Frontal cortex (tissue), 3 donors: ENCODE measurements at regions not wholly inside any gene's neighbourhood (a gene's known extent, or its start where the extent isn't known, plus 50 kb on each side); places are given as distances from the start of the nearest gene placed in this dataset.

Source experiments
- DNase-seq, 2 donors: peaks; one replicate each; pipeline ENCODE4 v3.0.0; 2012; ENCODE audit warnings: low spot score in 2 of 2
- FAIRE-seq: peaks from 2 replicates; lab custom pipeline; 2012; peaks lifted over from hg19 to GRCh38; lab: Jason Lieb, UNC
- donor health status: control.
- donor health status: control.
- donor health status: control.

- no peak for FAIRE-seq
- DNase-seq = no peak
Observed at GRCh38 chr16:8519179-8519578, 71.1 kb downstream of the TMEM114 start.

GRCh38 chr16:8517280-8517679 is 73.0 kb downstream of the TMEM114 start:
- no peak for DNase-seq
- FAIRE-seq = no peak

- no peak for FAIRE-seq
Observed at GRCh38 chr16:8516471-8516870, 73.8 kb downstream of the TMEM114 start.

GRCh38 chr16:8512941-8513624 is 77.2 kb downstream of the TMEM114 start:
- FAIRE-seq (no peak), DNase-seq (no peak)

More at GRCh38 chr16:8516471-8516870, 73.8 kb downstream of the TMEM114 start:
- no peak for DNase-seq

GRCh38 chr16:8511464-8511863 is 78.8 kb downstream of the TMEM114 start:
- no peak for FAIRE-seq
- no peak for DNase-seq

GRCh38 chr16:8510160-8510559 is 80.2 kb downstream of the TMEM114 start:
- no peak for DNase-seq
- no peak for FAIRE-seq

- FAIRE-seq (no peak), DNase-seq (no peak)
Observed at GRCh38 chr16:8505327-8505991, 84.9 kb downstream of the TMEM114 start.

- no peak for FAIRE-seq
Observed at GRCh38 chr16:8502446-8502845, 87.9 kb downstream of the TMEM114 start.

GRCh38 chr16:8500351-8500750 is 90.0 kb downstream of the TMEM114 start:
- DNase-seq (no peak), FAIRE-seq (no peak)

More at GRCh38 chr16:8502446-8502845, 87.9 kb downstream of the TMEM114 start:
- no peak for DNase-seq

- DNase-seq (no peak), FAIRE-seq (no peak)
Observed at GRCh38 chr16:8496364-8496763, 93.9 kb downstream of the TMEM114 start.

- peak in 1 of 2 donors; percentile 25 for DNase-seq
Observed at GRCh38 chr16:8493972-8494371, 96.3 kb downstream of the TMEM114 start.

GRCh38 chr16:8492690-8493089 is 97.6 kb downstream of the TMEM114 start:
- FAIRE-seq (no peak), DNase-seq (no peak)

More at GRCh38 chr16:8493972-8494371, 96.3 kb downstream of the TMEM114 start:
- no peak for FAIRE-seq

- FAIRE-seq (no peak), DNase-seq (no peak)
Observed at GRCh38 chr16:8489580-8489979, 100.7 kb downstream of the TMEM114 start.

- FAIRE-seq (no peak), DNase-seq (no peak)
Observed at GRCh38 chr16:8486985-8487384, 103.3 kb downstream of the TMEM114 start.

GRCh38 chr16:8483396-8483795 is 106.9 kb downstream of the TMEM114 start:
- FAIRE-seq (no peak), DNase-seq (no peak)

- FAIRE-seq (no peak), DNase-seq (no peak)
Observed at GRCh38 chr16:8481810-8482209, 108.5 kb downstream of the TMEM114 start.

GRCh38 chr16:8476824-8477223 is 113.5 kb downstream of the TMEM114 start:
- DNase-seq (no peak), FAIRE-seq (no peak)

- FAIRE-seq = no peak
- no peak for DNase-seq
Observed at GRCh38 chr16:8474587-8474986, 115.7 kb downstream of the TMEM114 start.

- FAIRE-seq (no peak), DNase-seq (no peak)
Observed at GRCh38 chr16:8469102-8469778, 121.1 kb downstream of the TMEM114 start.

- no peak for FAIRE-seq
Observed at GRCh38 chr16:8464979-8465378, 125.3 kb downstream of the TMEM114 start.

More at GRCh38 chr16:8464979-8465378, 125.3 kb downstream of the TMEM114 start:
- no peak for DNase-seq
